ENCODE measurements at regions not wholly inside any gene's neighbourhood (a gene's known extent, or its start where the extent isn't known, plus 50 kb on each side); places are given as distances from the start of the nearest gene placed in this dataset.

DNA sequence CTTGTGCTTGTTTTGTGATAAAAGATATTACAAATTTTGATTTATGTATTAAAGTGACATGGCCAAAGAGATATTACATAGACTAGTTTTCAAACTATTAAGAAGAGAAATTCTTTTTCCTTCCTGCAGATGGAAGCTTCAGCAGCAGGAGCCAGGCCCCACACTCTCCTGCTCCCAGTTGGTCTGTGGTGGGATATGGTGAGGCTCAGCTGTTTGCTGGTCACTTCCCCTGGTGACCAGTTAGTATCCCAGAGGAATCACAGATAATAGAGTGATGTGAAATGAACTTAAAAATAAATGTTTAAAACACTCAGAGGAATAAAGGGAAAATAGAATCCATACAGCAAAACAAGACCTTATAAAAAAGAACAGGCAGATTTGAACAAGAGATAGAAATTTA lies 154.7 kb downstream of the KTN1 start:
- no peak for DNase-seq (ENCODE audit: low read depth, low spot score)

- DNase-seq (ENCODE audit: low read depth, low spot score), result no peak
Measured at GRCh38 chr14:55739967-55740648, 160.1 kb downstream of the KTN1 start.

DNA sequence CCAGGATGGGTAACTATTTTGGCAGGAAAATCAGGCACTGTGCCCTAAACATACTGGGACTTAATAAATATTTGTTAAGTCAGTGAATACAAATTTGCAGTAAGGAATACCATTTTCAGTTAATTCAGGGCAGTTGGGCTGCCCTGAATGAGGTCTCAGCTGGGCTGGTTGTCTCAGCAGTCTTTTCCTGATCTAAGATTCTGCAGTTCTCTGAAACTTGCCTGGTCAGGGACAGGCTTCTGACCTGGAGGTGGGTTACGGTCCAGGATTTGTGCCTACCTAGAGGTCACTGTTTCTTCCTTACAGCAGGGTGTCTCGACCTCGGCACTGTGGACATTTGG lies 160.6 kb downstream of the KTN1 start:
- no peak for DNase-seq (ENCODE audit: low read depth, low spot score)

- no peak for DNase-seq (ENCODE audit: low read depth, low spot score)
Measured at GRCh38 chr14:55741240-55741639, 161.2 kb downstream of the KTN1 start.

DNA sequence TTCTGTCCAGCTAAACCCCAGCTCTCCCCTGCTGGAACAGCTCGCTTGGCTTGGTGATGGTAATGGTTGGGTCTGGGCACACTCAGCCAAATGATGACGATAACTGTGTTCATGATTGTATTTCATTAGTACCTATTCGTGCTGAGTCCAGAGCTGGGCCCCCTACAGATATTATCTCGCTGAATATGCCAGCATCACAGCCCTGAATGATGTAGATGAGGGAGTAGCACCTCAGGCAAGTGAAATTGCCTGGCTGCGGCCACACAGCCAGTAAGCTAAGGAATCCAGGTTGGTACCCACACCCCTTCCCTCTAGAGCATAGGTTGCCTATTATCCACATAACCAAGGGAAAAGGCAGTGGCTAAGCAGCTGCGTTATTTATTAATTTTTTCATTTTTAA lies 163.5 kb downstream of the KTN1 start:
- no peak for DNase-seq (ENCODE audit: low read depth, low spot score)

DNA sequence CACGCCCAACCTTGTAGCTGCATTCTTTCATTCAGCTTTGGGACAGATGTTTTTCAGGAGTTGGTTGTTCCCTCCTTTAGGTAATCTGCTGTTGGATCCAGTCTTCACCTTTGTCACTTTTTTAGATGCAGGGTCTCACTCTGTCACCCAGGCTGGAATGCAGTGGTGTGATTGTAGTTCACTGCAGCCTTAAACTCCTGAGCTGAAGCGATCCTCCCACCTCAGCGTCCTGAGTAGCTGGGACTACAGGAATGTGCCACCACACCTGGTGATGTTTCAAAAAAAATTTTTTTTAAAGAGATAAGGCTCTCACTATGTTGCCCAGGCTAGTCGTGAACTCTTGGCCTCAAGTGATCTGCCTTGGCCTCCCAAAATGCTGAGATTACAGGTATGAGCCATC lies 164.3 kb downstream of the KTN1 start:
- DNase-seq (ENCODE audit: low read depth, low spot score), result no peak

DNA sequence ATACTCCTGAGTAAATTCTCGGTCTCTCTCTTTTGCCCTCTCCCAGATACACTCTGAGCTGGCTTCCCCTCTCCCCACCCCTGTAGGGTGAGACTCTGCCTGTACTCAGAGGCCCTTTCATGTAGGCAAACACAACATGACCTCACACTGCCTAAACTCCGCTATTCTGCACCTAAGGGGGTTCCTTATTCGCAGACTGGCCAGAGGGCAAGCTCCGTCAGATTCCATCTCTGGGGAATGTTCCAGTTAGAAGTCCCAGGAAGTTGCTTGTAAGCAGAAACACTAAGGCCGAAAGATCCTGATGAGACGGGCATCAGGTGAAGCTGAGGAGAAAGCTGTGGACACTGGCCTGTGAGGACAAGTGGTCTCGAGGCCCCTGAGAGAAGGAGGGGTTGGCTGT lies 165.9 kb downstream of the KTN1 start:
- DNase-seq (ENCODE audit: low read depth, low spot score), result no peak

GRCh38 chr14:55746558-55746957 lies 166.6 kb downstream of the KTN1 start:
- no peak for DNase-seq (ENCODE audit: low read depth, low spot score)

DNA sequence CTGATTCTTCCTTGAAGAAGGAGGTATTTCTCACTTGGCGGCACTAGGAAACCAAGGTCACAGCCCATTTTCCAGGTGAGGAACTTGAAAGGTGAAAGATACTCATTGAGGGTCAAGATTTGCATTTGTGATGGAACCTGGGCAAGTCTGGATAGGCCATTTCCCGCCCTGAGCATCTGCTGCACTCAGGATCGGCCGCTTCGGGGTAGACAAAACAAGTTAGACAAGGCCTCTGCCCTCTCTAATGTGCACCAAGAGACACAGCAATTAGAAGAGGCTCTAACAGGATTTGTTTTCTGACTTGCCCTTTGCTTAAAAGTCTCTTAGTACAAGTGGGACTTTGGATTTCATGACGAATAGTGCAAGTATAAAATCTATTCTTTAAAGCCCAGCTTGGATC lies 167.2 kb downstream of the KTN1 start:
- no peak for DNase-seq (ENCODE audit: low read depth, low spot score)

DNA sequence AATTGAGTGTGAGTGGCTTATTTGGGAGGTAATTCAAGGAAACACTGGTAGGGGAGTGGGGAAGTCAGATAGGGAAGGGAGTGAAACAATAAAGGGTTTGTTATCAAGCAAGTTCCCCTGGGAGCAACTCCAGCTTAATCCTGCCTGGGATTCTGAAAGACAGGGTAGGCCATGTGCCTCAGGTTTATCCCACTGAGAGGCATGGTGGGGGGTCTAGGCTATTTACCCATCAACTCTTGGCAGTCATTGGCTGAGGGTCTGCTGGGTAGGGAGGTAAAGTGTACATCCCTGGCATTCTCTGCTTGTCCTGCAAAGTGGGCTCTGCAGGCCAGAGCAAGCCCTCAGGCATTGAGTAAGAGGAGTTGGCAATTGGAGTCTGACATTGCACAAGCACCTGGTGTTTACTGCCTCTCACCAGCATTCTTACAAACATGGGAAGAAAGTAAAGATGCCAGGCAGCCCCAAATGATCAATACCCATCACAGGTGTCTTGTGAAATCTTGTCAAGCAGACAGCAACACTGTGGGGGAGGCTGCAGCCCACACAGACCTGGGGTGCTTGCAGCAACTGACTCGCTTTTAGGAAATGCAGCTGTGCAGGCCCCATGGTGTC lies 169.3 kb downstream of the KTN1 start:
- no peak for DNase-seq (ENCODE audit: low read depth, low spot score)

GRCh38 chr14:55749946-55750345 lies 169.9 kb downstream of the KTN1 start:
- DNase-seq (ENCODE audit: low read depth, low spot score), result no peak

DNA sequence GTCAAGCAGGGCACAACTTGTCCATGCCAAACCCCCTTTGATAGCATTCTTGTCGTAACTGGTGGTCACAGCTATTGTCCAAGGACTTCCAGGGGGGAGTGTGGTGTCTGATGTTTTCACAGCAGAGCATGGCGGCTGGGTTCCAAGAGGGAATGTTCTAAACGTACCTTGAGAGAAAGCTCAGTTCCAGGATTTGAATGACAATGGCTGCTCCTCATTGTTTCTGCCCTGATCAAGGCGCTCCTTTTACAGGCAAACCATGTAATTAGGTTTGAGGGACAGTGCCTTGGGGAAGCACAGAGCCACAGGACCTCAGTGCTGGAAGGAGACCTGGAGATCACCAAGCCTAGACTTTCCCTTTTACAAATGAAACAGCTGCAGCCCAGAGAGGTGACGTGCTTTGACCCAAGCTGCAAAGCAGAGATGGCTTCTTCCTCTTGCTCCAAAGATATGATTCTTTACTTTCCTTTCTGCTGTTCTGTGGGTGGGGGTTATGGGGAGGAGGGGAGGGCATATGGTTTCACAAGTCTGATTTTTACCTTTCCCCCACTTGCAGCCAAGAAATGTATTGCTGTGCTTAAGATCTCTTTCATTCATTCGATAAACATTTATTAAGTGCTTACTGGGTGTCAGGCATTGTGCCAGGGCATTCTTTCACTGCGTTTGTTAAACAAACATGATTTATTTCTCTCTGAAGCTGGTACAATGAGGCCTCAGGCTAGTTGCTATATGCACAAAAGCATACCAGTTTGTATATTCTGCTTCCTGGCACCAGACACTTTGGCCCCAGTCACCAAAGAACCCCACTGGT lies 172.8 kb downstream of the KTN1 start:
- no peak for DNase-seq (ENCODE audit: low read depth, low spot score)

DNA sequence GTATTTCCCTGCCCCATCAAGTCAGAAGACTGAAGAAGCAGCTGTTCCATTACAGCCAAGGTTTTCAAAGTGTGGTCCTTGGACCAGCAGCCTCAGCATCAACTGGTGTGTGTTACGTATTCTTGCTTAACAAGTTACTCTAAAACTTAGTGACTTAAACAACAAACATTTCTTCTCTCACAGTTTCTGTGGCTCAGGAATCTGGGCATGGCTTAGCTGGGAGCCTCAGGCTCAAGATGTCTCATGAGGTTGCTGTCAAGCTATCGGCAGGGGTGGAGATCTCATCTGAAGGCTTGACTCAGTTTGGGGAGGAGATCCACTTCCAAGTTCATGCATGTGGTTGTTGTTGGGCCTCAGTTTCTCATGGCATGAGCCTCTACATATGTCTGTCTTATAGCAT lies 174.5 kb downstream of the KTN1 start:
- no peak for DNase-seq (ENCODE audit: low read depth, low spot score)

GRCh38 chr14:55754871-55755270 lies 174.9 kb downstream of the KTN1 start:
- no peak for DNase-seq (ENCODE audit: low read depth, low spot score)

DNA sequence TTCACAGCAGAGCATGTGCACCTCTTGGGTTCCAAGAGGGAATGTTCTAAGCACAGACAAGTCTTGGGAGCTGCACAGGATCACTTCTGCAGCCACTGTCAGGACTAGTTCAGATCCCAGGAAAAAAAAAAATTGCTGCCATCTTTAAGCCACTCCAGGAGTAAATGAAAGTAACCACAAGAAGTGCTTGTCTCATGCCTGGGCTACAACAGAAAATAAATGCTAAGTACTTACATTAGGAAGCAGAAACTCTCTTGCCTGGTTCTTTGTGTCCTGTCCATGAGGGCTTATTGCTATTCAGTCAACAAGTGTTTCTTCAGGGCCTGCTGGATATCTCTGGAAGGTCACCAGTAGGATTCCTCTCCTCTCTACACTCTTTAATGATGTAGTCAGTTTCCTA lies 176.1 kb downstream of the KTN1 start:
- DNase-seq (ENCODE audit: low read depth, low spot score), result no peak

DNA sequence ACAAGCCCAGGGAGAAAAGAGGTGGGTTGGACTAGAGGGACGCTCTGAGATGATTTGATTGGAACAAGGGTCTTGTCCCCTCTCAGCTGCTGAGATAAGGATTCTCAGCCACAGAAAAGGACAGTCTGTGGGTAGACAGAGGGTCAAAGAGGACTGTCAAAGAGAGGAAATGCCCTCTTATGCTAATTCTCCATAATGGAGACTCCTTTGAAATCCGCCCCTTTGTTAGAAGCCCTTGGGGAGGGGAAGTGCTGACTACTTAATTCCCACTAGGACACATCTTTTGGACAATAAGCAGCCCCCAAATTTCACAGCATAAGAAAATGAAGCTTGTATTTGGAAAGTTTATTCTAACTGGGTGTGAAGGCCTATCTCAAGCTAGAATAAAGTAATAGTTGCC lies 176.6 kb downstream of the KTN1 start:
- no peak for DNase-seq (ENCODE audit: low read depth, low spot score)

DNA sequence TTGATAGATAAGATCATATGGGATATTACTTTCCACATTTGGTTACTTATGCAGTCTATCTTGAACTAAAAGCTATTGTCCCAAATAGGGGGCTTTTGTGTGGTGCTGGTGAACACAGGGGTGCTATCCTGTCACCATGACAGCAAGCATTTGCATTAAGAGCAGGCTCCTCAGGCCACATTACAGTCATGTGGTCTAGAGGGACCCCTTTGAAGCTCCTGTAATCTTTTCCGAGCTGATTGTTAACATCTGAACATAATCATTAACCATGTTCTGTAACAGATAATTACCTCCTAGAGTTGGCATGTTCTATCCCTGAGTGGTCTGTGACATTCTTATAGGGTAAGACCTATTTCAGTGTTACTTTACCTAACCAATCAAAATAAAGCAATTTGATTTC lies 178.8 kb downstream of the KTN1 start:
- DNase-seq (ENCODE audit: low read depth, low spot score), result no peak

GRCh38 chr14:55760789-55761566 lies 181.0 kb downstream of the KTN1 start:
- DNase-seq (ENCODE audit: low read depth, low spot score), result no peak

- DNase-seq (ENCODE audit: low read depth, low spot score), result no peak
Measured at GRCh38 chr14:55761651-55762050, 181.6 kb downstream of the KTN1 start.

DNA sequence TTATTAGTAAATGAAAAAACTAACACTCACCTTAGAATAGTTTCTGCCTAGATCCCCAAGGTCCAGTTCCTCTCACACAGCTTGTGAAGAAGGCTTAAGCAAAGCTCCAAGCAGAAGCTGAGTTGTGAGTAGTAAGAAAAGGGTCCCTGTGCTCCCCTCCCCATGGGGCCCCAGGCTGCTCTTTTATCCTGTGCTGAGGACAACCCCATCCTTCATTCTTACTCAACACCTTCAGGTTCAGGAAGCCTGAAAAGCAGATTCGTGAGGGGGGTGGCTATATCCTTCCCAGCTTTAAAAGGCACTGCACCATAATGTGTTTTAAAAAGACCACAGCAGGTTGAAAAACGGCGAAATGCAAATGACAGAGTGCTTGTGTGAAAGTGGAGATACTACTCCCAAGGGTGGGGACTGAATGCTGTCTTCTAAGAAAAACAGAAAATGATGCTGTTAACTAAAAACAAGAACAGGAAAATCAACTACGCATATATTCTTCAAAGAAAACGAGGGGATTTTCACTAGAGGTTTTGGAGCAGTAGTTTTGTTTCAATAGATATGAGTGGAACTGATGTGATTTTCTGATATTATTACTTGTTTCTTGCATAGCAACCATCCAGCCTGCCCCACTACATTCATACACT lies 182.7 kb downstream of the KTN1 start:
- no peak for DNase-seq (ENCODE audit: low read depth, low spot score)

DNA sequence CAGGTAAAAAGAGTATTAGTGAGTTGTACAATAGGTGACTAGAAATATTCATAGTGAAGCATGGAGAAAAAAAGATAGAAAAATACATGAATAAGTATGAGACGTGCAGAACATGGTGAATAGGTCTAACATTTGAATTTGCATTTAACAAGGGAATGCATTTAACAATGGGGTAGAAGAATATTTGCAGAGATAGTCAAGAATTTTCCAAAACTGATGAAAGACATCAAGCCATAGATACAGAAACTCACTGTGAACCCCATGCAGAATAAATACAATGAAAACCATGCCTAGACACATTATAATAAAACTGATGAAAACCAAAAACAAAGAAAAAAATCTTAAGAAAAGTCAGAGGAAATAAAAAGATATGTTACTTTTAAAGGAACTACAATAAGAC lies 184.8 kb downstream of the KTN1 start:
- no peak for DNase-seq (ENCODE audit: low read depth, low spot score)

- DNase-seq (ENCODE audit: low read depth, low spot score), result no peak
Measured at GRCh38 chr14:55766071-55766470, 186.1 kb downstream of the KTN1 start.

Data from activated CD4-positive, CD25-positive, alpha-beta regulatory T cell treated with anti-CD3 and anti-CD28 coated beads, Interleukin-2, amount 50 U/mL, for 16 hours (primary cell).